DMS 273 (cell line): ENCODE measurements at regions not wholly inside any gene's neighbourhood (a gene's known extent, or its start where the extent isn't known, plus 50 kb on each side); places are given as distances from the start of the nearest gene placed in this dataset.
"Not testable (repeated sequence)": the region's sequence is repeated elsewhere in the genome, so short reads cannot be mapped to it uniquely, and the experiment has no call there.

Source experiments
- DNase-seq: peaks from one replicate; lab custom pipeline; 2025; ENCODE audit not compliant: unreplicated experiment; lab: John Stamatoyannopoulos, UW

- no peak for DNase-seq
Observed at GRCh38 chr3:152621006-152621868, 213.7 kb upstream of the P2RY1 start.

GRCh38 chr3:152621967-152622810 lies 212.7 kb upstream of the P2RY1 start:
- no peak for DNase-seq

GRCh38 chr3:152622811-152623167 lies 212.1 kb upstream of the P2RY1 start:
- no peak for DNase-seq

- DNase-seq, result no peak
Observed at GRCh38 chr3:152623286-152623911, 211.5 kb upstream of the P2RY1 start.

- DNase-seq, result no peak
Observed at GRCh38 chr3:152626226-152626625, 208.7 kb upstream of the P2RY1 start.

- no peak for DNase-seq
Observed at GRCh38 chr3:152628496-152628895, 206.4 kb upstream of the P2RY1 start.

GRCh38 chr3:152629363-152630122 lies 205.4 kb upstream of the P2RY1 start:
- DNase-seq, result no peak

- no peak for DNase-seq
Observed at GRCh38 chr3:152635389-152635788, 199.5 kb upstream of the P2RY1 start.

GRCh38 chr3:152636651-152637050 lies 198.3 kb upstream of the P2RY1 start:
- DNase-seq, result no peak

GRCh38 chr3:152638214-152638613 lies 196.7 kb upstream of the P2RY1 start:
- no peak for DNase-seq

- peak; percentile 64 for DNase-seq
Observed at GRCh38 chr3:152638707-152639450, 196.1 kb upstream of the P2RY1 start.

GRCh38 chr3:152641198-152641597 lies 193.7 kb upstream of the P2RY1 start:
- DNase-seq, result no peak

GRCh38 chr3:152642658-152643057 lies 192.3 kb upstream of the P2RY1 start:
- DNase-seq, result no peak

GRCh38 chr3:152644478-152644877 lies 190.5 kb upstream of the P2RY1 start:
- DNase-seq, result no peak

- no peak for DNase-seq
Observed at GRCh38 chr3:152646004-152646403, 188.9 kb upstream of the P2RY1 start.

GRCh38 chr3:152650177-152650576 lies 184.8 kb upstream of the P2RY1 start:
- no peak for DNase-seq

GRCh38 chr3:152650923-152651322 lies 184.0 kb upstream of the P2RY1 start:
- DNase-seq, result not testable (repeated sequence)

- peak; percentile 13 for DNase-seq
Observed at GRCh38 chr3:152656214-152656971, 178.5 kb upstream of the P2RY1 start.

GRCh38 chr3:152656972-152657355 lies 178.0 kb upstream of the P2RY1 start:
- no peak for DNase-seq
